Smooth muscle cell (in vitro differentiated cells): ENCODE measurements at regions not wholly inside any gene's neighbourhood (a gene's known extent, or its start where the extent isn't known, plus 50 kb on each side); places are given as distances from the start of the nearest gene placed in this dataset.

ENCODE experiments used
- DNase-seq: peaks from one replicate; lab custom pipeline; 2025; ENCODE audit not compliant: unreplicated experiment; lab: John Stamatoyannopoulos, UW
- H2AFZ ChIP-seq: fragments of 200-600 bp; sonication (generic); 2 replicates; pipeline ENCODE4 v1.6.0; 2016; ENCODE audit warnings: antibody characterized with exemption, low read depth, mild to moderate bottlenecking
- H3F3A ChIP-seq: fragments of 200-600 bp; sonication (generic); 2 replicates; pipeline ENCODE4 v1.6.0; 2017; ENCODE audit warnings: antibody characterized with exemption, low read depth
- H3K27ac ChIP-seq: fragments of 200-600 bp; sonication (generic); 2 replicates; pipeline ENCODE4 v1.5.1; 2016; ENCODE audit warnings: low read depth, mild to moderate bottlenecking
- H3K27me3 ChIP-seq: fragments of 200-600 bp; sonication (generic); 2 replicates; pipeline ENCODE4 v1.6.1; 2016; ENCODE audit warnings: low read depth, mild to moderate bottlenecking
- H3K36me3 ChIP-seq: fragments of 200-600 bp; sonication (generic); 2 replicates; pipeline ENCODE4 v1.5.1; 2016; ENCODE audit warnings: low read depth
- H3K4me1 ChIP-seq: fragments of 200-600 bp; sonication (generic); 2 replicates; pipeline ENCODE4 v1.5.1; 2016; ENCODE audit warnings: low read depth
- H3K4me2 ChIP-seq: fragments of 200-600 bp; sonication (generic); 2 replicates; pipeline ENCODE4 v1.6.0; 2016; ENCODE audit warnings: mild to moderate bottlenecking
- H3K4me3 ChIP-seq: fragments of 200-600 bp; sonication (generic); 2 replicates; pipeline ENCODE4 v1.5.1; 2016; ENCODE audit warnings: mild to moderate bottlenecking
- H3K79me2 ChIP-seq: fragments of 200-600 bp; sonication (generic); 2 replicates; pipeline ENCODE4 v1.6.0; 2016; ENCODE audit warnings: low read depth, mild to moderate bottlenecking
- H3K9ac ChIP-seq: fragments of 200-600 bp; sonication (generic); 2 replicates; pipeline ENCODE4 v1.6.0; 2016; ENCODE audit warnings: low read depth
- H3K9me3 ChIP-seq: fragments of 200-600 bp; sonication (generic); replicated peaks from 2 replicates; pipeline ENCODE4 v1.5.1; 2016; ENCODE audit warnings: low read depth
- H4K20me1 ChIP-seq: fragments of 200-600 bp; sonication (generic); 2 replicates; pipeline ENCODE4 v1.6.0; 2016; ENCODE audit warnings: low read depth
- WGBS: methylation state at CpG from one replicate; pipeline ENCODE4 v1.1.7; 2016; ENCODE audit warnings: low lambda C conversion rate; 5-methylcytosine and 5-hydroxymethylcytosine counted together
- TF ChIP-seq, protein P1 (sequence below): fragments of 200-600 bp; sonication (generic); IDR thresholded peaks from 2 replicates; pipeline ENCODE4 v1.5.1; 2017; ENCODE audit warnings: borderline replicate concordance, mild to moderate bottlenecking, antibody characterized with exemption; ENCODE audit not compliant: insufficient read depth, poor library complexity, severe bottlenecking

DNA sequence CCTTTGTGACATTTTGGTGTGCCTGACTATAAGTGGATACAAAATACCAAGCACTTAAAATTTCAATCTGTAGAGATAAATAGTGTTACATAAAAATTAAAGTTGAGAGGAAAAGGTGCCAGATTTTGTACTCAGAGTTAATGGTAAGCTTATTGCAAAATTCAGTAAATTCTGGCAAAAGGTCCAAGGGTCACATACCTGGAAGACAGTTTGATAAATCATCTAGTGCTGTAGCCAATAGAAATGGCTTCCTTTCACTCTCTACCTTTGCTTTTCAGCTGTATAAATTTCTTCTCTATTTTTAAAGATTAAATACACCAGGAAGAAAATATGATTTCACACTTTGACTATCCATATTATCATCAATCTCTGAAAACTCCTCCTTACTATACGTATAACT lies 690.2 kb upstream of the NRSN1 start:
- H3K9me3 ChIP-seq, result no peaks in the 10 kb centered on the region
- no peak overlapping the region for H2AFZ ChIP-seq
- H3K27me3 ChIP-seq, result no peaks in the 10 kb centered on the region
- H3K4me2 ChIP-seq, result no peak overlapping the region
- no peak overlapping the region for H3K9ac ChIP-seq
- no peaks in the 10 kb centered on the region for H3K36me3 ChIP-seq
- H3K4me3 ChIP-seq, result no peak overlapping the region
- 90% methylated on average over 1 of the region's 1 CpG for WGBS
- no peaks in the 10 kb centered on the region for H4K20me1 ChIP-seq
- DNase-seq, result no peak
- no peaks in the 10 kb centered on the region for H3K79me2 ChIP-seq
- H3F3A ChIP-seq, result no peaks in the 10 kb centered on the region
- no peaks in the 10 kb centered on the region for H3K4me1 ChIP-seq
- no peak overlapping the region for H3K27ac ChIP-seq
- TF ChIP-seq, protein P1, sequence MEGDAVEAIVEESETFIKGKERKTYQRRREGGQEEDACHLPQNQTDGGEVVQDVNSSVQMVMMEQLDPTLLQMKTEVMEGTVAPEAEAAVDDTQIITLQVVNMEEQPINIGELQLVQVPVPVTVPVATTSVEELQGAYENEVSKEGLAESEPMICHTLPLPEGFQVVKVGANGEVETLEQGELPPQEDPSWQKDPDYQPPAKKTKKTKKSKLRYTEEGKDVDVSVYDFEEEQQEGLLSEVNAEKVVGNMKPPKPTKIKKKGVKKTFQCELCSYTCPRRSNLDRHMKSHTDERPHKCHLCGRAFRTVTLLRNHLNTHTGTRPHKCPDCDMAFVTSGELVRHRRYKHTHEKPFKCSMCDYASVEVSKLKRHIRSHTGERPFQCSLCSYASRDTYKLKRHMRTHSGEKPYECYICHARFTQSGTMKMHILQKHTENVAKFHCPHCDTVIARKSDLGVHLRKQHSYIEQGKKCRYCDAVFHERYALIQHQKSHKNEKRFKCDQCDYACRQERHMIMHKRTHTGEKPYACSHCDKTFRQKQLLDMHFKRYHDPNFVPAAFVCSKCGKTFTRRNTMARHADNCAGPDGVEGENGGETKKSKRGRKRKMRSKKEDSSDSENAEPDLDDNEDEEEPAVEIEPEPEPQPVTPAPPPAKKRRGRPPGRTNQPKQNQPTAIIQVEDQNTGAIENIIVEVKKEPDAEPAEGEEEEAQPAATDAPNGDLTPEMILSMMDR, result no peak

DNA sequence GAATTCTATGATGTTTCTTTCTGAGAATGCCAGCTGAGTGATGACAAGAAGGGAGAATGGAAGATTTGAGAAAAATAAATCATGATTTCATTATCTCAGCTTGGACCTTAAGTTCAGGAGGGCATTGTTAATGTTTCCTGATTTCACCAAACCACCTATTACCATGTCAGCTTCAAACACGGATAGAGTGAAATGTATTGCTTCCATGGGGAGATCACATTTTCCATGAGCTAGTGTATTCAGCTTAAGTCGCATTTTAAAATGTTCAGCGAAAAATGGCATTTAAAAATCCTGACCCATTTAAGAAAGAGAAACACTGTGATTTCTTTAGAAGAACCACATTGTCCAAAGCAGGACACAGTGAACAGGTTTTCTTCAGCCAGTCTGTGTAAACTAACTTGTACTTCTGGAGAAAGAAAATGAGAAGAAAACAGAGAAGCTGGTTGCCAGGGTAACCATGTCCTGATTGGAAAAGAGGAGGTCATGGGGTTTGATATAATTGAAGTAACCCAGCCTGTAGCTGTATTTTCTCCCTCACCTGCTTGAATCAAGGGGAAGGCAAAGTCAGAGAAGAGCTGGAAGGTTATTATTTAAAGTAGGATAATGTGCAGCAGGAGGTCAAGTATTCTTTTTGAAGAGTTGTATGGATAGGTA lies 684.1 kb upstream of the NRSN1 start:
- TF ChIP-seq, protein P1, result no peak
- Histone ChIP-seq H2AFZ (no peak overlapping the region), H3F3A (no peaks in the 10 kb centered on the region), H4K20me1 (no peaks in the 10 kb centered on the region), H3K36me3 (no peaks in the 10 kb centered on the region), H3K27ac (no peak overlapping the region), H3K27me3 (no peaks in the 10 kb centered on the region), H3K9ac (no peak overlapping the region), H3K9me3 (no peaks in the 10 kb centered on the region), H3K4me2 (no peak overlapping the region), H3K79me2 (no peaks in the 10 kb centered on the region), H3K4me1 (peaks cover 6% of the 10 kb centered on the region), H3K4me3 (no peak overlapping the region)
- 95% methylated on average over 3 of the region's 3 CpGs for WGBS
- DNase-seq, result no peak

DNA sequence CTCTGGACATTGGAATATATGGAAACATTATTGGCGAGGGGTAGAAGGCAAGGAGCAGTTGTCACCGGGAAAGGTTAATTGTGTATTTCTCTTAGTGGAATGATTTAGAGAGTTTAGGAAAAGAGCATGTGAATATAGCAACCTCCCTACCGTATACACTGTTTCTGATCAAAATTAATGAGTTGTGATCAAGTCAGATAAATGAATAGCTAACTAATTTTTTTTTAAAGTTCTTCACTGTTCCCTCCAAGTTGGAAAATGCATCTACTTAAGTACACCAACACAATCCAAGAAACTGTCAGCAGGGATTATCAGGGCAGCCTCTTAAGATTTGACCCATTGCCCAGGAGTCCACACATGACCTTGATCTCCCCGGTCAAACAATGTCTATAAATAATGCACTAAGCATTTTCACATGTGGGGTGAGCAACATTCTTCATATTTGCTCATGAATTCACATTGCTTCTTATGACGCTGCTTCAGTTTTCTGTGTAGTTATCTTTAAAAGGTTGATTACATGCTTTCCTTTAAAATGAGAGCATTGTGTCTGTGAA lies 680.8 kb upstream of the NRSN1 start:
- 77% methylated on average over 5 of the region's 5 CpGs for WGBS
- Histone ChIP-seq H3K27me3 (no peaks in the 10 kb centered on the region), H3K9ac (no peak overlapping the region), H3K36me3 (no peaks in the 10 kb centered on the region), H3K9me3 (no peaks in the 10 kb centered on the region), H3F3A (no peaks in the 10 kb centered on the region), H3K27ac (peak overlapping the region; percentile 9), H2AFZ (peak overlapping the region; percentile 79), H4K20me1 (no peaks in the 10 kb centered on the region), H3K4me3 (no peak overlapping the region), H3K4me1 (peaks cover 6% of the 10 kb centered on the region), H3K4me2 (peak overlapping the region; percentile 12), H3K79me2 (no peaks in the 10 kb centered on the region)
- TF ChIP-seq, protein P1, result no peak
- no peak for DNase-seq

DNA sequence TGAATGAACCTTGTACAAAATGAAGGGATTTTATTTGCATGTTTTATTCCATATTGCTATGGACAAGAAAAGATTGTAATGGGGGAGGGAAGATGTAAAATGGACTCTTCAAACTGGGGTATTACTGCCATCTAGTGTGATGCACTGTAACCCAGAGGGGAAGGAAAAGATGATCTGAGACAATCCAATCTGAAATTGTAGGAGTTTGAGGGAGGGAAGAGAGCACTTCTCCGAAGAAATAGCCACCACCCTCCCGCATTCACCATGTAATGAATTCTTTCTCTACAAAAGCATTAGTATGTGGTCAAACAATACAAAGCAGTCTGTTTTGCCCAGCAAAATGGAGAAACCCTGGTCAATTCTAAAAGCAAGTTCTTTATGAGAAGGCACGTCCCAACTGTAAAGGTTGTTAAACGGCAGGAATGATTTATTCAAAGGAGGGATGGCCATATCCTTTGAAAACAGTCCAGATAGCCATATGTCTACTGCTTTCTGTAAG lies 679.5 kb upstream of the NRSN1 start:
- no peak overlapping the region for H3K27ac ChIP-seq
- H3K4me2 ChIP-seq, result peak overlapping the region; percentile 59
- H4K20me1 ChIP-seq, result no peaks in the 10 kb centered on the region
- 52% methylated on average over 4 of the region's 4 CpGs for WGBS
- H3K9me3 ChIP-seq, result no peaks in the 10 kb centered on the region
- H3F3A ChIP-seq, result no peaks in the 10 kb centered on the region
- TF ChIP-seq, protein P1, result peak; percentile 60
- no peak for DNase-seq
- no peaks in the 10 kb centered on the region for H3K27me3 ChIP-seq
- no peaks in the 10 kb centered on the region for H3K36me3 ChIP-seq
- no peak overlapping the region for H3K4me3 ChIP-seq
- no peak overlapping the region for H3K9ac ChIP-seq
- peak overlapping the region; percentile 67 for H2AFZ ChIP-seq
- H3K4me1 ChIP-seq, result peaks cover 6% of the 10 kb centered on the region
- H3K79me2 ChIP-seq, result no peaks in the 10 kb centered on the region
